ENCODE measurements at regions not wholly inside any gene's neighbourhood (a gene's known extent, or its start where the extent isn't known, plus 50 kb on each side); places are given as distances from the start of the nearest gene placed in this dataset.

GRCh38 chr15:29945943-29946596 lies 123.8 kb upstream of the TJP1 start:
- DNase-seq = no peak

- no peak for DNase-seq
Measured at GRCh38 chr15:29944925-29945324, 122.7 kb upstream of the TJP1 start.

GRCh38 chr15:29942548-29942947 lies 120.3 kb upstream of the TJP1 start:
- no peak for DNase-seq

- no peak for DNase-seq
Measured at GRCh38 chr15:29942143-29942542, 119.9 kb upstream of the TJP1 start.

GRCh38 chr15:29939404-29939803 lies 117.1 kb upstream of the TJP1 start:
- no peak for DNase-seq

- no peak for DNase-seq
Measured at GRCh38 chr15:29938361-29939335, 116.4 kb upstream of the TJP1 start.

- no peak for DNase-seq
Measured at GRCh38 chr15:29937956-29938355, 115.7 kb upstream of the TJP1 start.

- DNase-seq = no peak
Measured at GRCh38 chr15:29936353-29937049, 114.2 kb upstream of the TJP1 start.

GRCh38 chr15:29935296-29936004 lies 113.2 kb upstream of the TJP1 start:
- peak in 1 of 2 donors; percentile 7 for DNase-seq

GRCh38 chr15:29934251-29934650 lies 112.0 kb upstream of the TJP1 start:
- DNase-seq = no peak

- DNase-seq = no peak
Measured at GRCh38 chr15:29933042-29933803, 111.0 kb upstream of the TJP1 start.

- DNase-seq = no peak
Measured at GRCh38 chr15:29926083-29926388, 103.8 kb upstream of the TJP1 start.

- DNase-seq = peak; percentile 26 to 53
Measured at GRCh38 chr15:29925227-29926082, 103.2 kb upstream of the TJP1 start.

GRCh38 chr15:29924750-29925149 lies 102.5 kb upstream of the TJP1 start:
- DNase-seq = no peak

GRCh38 chr15:29922191-29922590 lies 99.9 kb upstream of the TJP1 start:
- no peak for DNase-seq

- DNase-seq = no peak
Measured at GRCh38 chr15:29921130-29921601, 98.9 kb upstream of the TJP1 start.

GRCh38 chr15:29920515-29920914 lies 98.2 kb upstream of the TJP1 start:
- no peak for DNase-seq

GRCh38 chr15:29919380-29919881 lies 97.2 kb upstream of the TJP1 start:
- no peak for DNase-seq

GRCh38 chr15:29917600-29918597 lies 95.6 kb upstream of the TJP1 start:
- no peak for DNase-seq

GRCh38 chr15:29914511-29914926 lies 92.3 kb upstream of the TJP1 start:
- no peak for DNase-seq
